Activated naive CD4-positive, alpha-beta T cell treated with anti-CD3 and anti-CD28 coated beads, Interleukin-2, amount 50 U/mL, for 72 hours (primary cell): ENCODE measurements at regions not wholly inside any gene's neighbourhood (a gene's known extent, or its start where the extent isn't known, plus 50 kb on each side); places are given as distances from the start of the nearest gene placed in this dataset.
"Not testable (repeated sequence)": the region's sequence is repeated elsewhere in the genome, so short reads cannot be mapped to it uniquely, and the experiment has no call there.

ENCODE experiments used
- ATAC-seq, 2 donors: fragments of 150-1000 bp; cut with Tn5 transposase; 2 replicates each; pipeline ENCODE4 v1.10.0; 2021; ENCODE audit warnings: mild to moderate bottlenecking in 2 of 2, moderate library complexity in 2 of 2
- DNase-seq, 2 donors: peaks; one replicate each; pipeline ENCODE4 v3.0.0; 2021 to 2022; ENCODE audit warnings: low spot score in 2 of 2
- H3K27ac Mint-ChIP-seq, 2 donors: one replicate each; pipeline ENCODE4 v1.8.0; 2022; ENCODE audit warnings: mild to moderate bottlenecking in 2 of 2, mixed read lengths in 2 of 2
- H3K36me3 Mint-ChIP-seq, 2 donors: one replicate each; pipeline ENCODE4 v1.8.0; 2022; ENCODE audit warnings: mixed read lengths in 2 of 2
- H3K9me3 Mint-ChIP-seq, 2 donors: one replicate each; pipeline ENCODE4 v1.8.0; 2022; ENCODE audit warnings: mixed read lengths in 2 of 2

- Mint-ChIP-seq H3K36me3 (peaks cover 5 to 12% of the 10 kb centered on the region in 2 donors), H3K9me3 (peaks cover 17 to 32% of the 10 kb centered on the region in 2 donors)
- ATAC-seq, DNase-seq, H3K27ac Mint-ChIP-seq: not testable (repeated sequence)
These were observed 579.2 kb downstream of the GBE1 start for GRCh38 chr3:81182086-81182875.

- ATAC-seq, result no peak
- Mint-ChIP-seq H3K9me3 (peaks cover 5 to 13% of the 10 kb centered on the region in 2 donors), H3K36me3 (no peaks in the 10 kb centered on the region), H3K27ac (no peak overlapping the region)
- no peak for DNase-seq
These were observed 587.9 kb downstream of the GBE1 start for GRCh38 chr3:81173514-81173913.

- Mint-ChIP-seq H3K9me3 (peaks cover 19 to 25% of the 10 kb centered on the region in 2 donors), H3K27ac (no peak overlapping the region), H3K36me3 (no peaks in the 10 kb centered on the region)
- no peak for ATAC-seq
- no peak for DNase-seq
These were observed 591.1 kb downstream of the GBE1 start for GRCh38 chr3:81170298-81170697.

GRCh38 chr3:81164806-81165205 is 596.6 kb downstream of the GBE1 start:
- Mint-ChIP-seq H3K36me3 (no peaks in the 10 kb centered on the region), H3K27ac (no peak overlapping the region), H3K9me3 (peaks cover 21 to 22% of the 10 kb centered on the region in 2 donors)
- ATAC-seq (no peak), DNase-seq (no peak)

GRCh38 chr3:81161851-81162250 is 599.6 kb downstream of the GBE1 start:
- Mint-ChIP-seq H3K27ac (no peak overlapping the region), H3K9me3 (peaks cover 18 to 21% of the 10 kb centered on the region in 2 donors), H3K36me3 (peaks cover 0 to under 1% of the 10 kb centered on the region in 2 donors)
- no peak for DNase-seq
- no peak for ATAC-seq

GRCh38 chr3:81161100-81161499 is 600.3 kb downstream of the GBE1 start:
- H3K27ac Mint-ChIP-seq, result no peak overlapping the region
- H3K9me3 Mint-ChIP-seq, result peaks cover 24 to 25% of the 10 kb centered on the region in 2 donors
- ATAC-seq (no peak), DNase-seq (no peak)
- peaks cover 4% of the 10 kb centered on the region in 2 donors for H3K36me3 Mint-ChIP-seq

GRCh38 chr3:81154611-81155143 is 606.8 kb downstream of the GBE1 start:
- Mint-ChIP-seq H3K27ac (no peak overlapping the region), H3K9me3 (peaks cover 15 to 25% of the 10 kb centered on the region in 2 donors), H3K36me3 (peaks cover 4 to 8% of the 10 kb centered on the region in 2 donors)
- DNase-seq (no peak), ATAC-seq (no peak)

- no peak overlapping the region for H3K27ac Mint-ChIP-seq
- DNase-seq (no peak), ATAC-seq (no peak)
- peaks cover 4 to 8% of the 10 kb centered on the region in 2 donors for H3K36me3 Mint-ChIP-seq
- H3K9me3 Mint-ChIP-seq, result peaks cover 13 to 16% of the 10 kb centered on the region in 2 donors
These were observed 609.3 kb downstream of the GBE1 start for GRCh38 chr3:81152156-81152555.

- H3K27ac Mint-ChIP-seq, result no peak overlapping the region
- DNase-seq (no peak), ATAC-seq (no peak)
- peaks cover 10 to 17% of the 10 kb centered on the region in 2 donors for H3K9me3 Mint-ChIP-seq
- H3K36me3 Mint-ChIP-seq, result no peaks in the 10 kb centered on the region
These were observed 628.5 kb downstream of the GBE1 start for GRCh38 chr3:81132995-81133394.

- DNase-seq (no peak), ATAC-seq (no peak)
- peaks cover 24 to 28% of the 10 kb centered on the region in 2 donors for H3K9me3 Mint-ChIP-seq
- H3K27ac Mint-ChIP-seq, result no peak overlapping the region
- H3K36me3 Mint-ChIP-seq, result no peaks in the 10 kb centered on the region
These were observed 655.5 kb downstream of the GBE1 start for GRCh38 chr3:81105789-81106488.

- peaks cover 24% of the 10 kb centered on the region in 2 donors for H3K9me3 Mint-ChIP-seq
- ATAC-seq, result no peak
These were observed 656.2 kb downstream of the GBE1 start for GRCh38 chr3:81105206-81105605.

GRCh38 chr3:81097889-81098288 is 663.6 kb downstream of the GBE1 start:
- no peaks in the 10 kb centered on the region for H3K36me3 Mint-ChIP-seq
- no peak for DNase-seq
- peaks cover 5 to 8% of the 10 kb centered on the region in 2 donors for H3K9me3 Mint-ChIP-seq
- no peak overlapping the region for H3K27ac Mint-ChIP-seq
- ATAC-seq, result no peak

More at GRCh38 chr3:81105206-81105605, 656.2 kb downstream of the GBE1 start:
- no peaks in the 10 kb centered on the region for H3K36me3 Mint-ChIP-seq
- H3K27ac Mint-ChIP-seq, result no peak overlapping the region
- DNase-seq, result no peak

GRCh38 chr3:81095956-81096355 is 665.5 kb downstream of the GBE1 start:
- DNase-seq (no peak), ATAC-seq (no peak)
- H3K36me3 Mint-ChIP-seq, result no peaks in the 10 kb centered on the region
- no peak overlapping the region for H3K27ac Mint-ChIP-seq
- peaks cover 4 to 5% of the 10 kb centered on the region in 2 donors for H3K9me3 Mint-ChIP-seq

- ATAC-seq (no peak), DNase-seq (no peak)
- Mint-ChIP-seq H3K36me3 (no peaks in the 10 kb centered on the region), H3K27ac (no peak overlapping the region), H3K9me3 (peaks cover 4 to 5% of the 10 kb centered on the region in 2 donors)
These were observed 666.5 kb downstream of the GBE1 start for GRCh38 chr3:81094986-81095385.

GRCh38 chr3:81087607-81088006 is 673.8 kb downstream of the GBE1 start:
- no peak for ATAC-seq
- no peaks in the 10 kb centered on the region for H3K36me3 Mint-ChIP-seq

GRCh38 chr3:81086348-81086747 is 675.1 kb downstream of the GBE1 start:
- no peak for DNase-seq
- no peak for ATAC-seq
- Mint-ChIP-seq H3K27ac (no peak overlapping the region), H3K9me3 (peaks cover 9 to 12% of the 10 kb centered on the region in 2 donors), H3K36me3 (no peaks in the 10 kb centered on the region)

More at GRCh38 chr3:81087607-81088006, 673.8 kb downstream of the GBE1 start:
- Mint-ChIP-seq H3K9me3 (peaks cover 3 to 5% of the 10 kb centered on the region in 2 donors), H3K27ac (no peak overlapping the region)
- DNase-seq, result no peak

GRCh38 chr3:81080608-81081007 is 680.8 kb downstream of the GBE1 start:
- Mint-ChIP-seq H3K36me3 (no peaks in the 10 kb centered on the region), H3K9me3 (peaks cover 8 to 14% of the 10 kb centered on the region in 2 donors), H3K27ac (no peak overlapping the region)
- DNase-seq (no peak), ATAC-seq (no peak)
